ENCODE measurements at regions not wholly inside any gene's neighbourhood (a gene's known extent, or its start where the extent isn't known, plus 50 kb on each side); places are given as distances from the start of the nearest gene placed in this dataset.
"Not testable (repeated sequence)": the region's sequence is repeated elsewhere in the genome, so short reads cannot be mapped to it uniquely, and the experiment has no call there.

DNA sequence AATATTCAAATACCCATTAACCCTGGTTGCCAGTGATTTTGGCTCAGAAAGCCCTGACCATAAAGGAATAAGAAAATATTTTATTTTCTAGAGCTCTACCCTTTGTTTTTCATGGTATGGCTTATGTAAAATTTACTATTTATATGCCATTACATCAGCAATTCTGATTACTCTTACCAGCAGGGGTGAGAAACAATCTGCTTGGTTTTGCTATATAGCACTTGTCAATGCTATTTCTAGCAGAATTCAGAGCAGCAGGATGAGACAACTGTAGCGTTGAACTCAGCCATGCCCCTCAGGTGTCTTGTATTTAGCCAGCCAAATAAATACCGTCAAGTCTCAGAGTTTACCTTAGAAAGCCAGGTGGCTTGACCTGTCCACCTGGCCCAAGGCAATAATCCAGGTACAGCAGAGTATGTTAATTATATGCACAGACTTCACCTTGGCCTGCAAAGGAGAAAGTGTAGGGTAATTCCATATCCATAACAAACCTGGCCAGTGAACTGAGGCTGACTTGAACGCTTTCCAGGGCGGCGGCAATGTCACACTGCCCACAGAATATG, 1303.5 kb downstream of the RAPGEF2 start:
- H3K4me1 Mint-ChIP-seq = no peaks in the 10 kb centered on the region
- peaks cover 3% of the 10 kb centered on the region for H3K9me3 Mint-ChIP-seq (ENCODE audit: low read depth)
- CTCF ChIA-PET = no interaction called here
- no peaks in the 10 kb centered on the region for H3K27me3 Mint-ChIP-seq
- no peak for ATAC-seq
- no peak overlapping the region for H3K27ac Mint-ChIP-seq
- no peaks in the 10 kb centered on the region for H3K36me3 Mint-ChIP-seq
- no peak for DNase-seq
- no peak overlapping the region for H3K4me3 Mint-ChIP-seq

DNA sequence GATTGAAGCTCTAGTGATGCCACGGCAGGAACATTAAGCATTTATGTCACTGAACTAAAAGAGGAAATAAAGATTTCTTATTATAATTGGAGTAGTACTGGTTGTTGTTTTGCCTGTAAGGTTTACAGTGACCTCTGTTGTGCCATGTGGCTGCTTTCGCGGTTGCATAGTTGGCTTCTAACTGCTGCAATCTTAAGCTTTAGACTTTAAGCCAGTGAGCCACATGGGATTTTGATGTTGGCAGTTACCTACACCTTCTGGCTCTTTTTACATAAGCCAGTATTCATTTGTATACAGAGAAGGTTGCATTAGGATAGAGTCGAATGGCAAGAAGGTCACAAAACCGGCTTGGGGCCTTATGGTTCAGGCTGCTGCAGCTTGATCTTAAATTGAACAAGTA, 1311.6 kb downstream of the RAPGEF2 start:
- Mint-ChIP-seq H3K27me3 (no peaks in the 10 kb centered on the region), H3K9me3 (ENCODE audit: low read depth) (no peaks in the 10 kb centered on the region), H3K4me1 (no peaks in the 10 kb centered on the region), H3K4me3 (no peak overlapping the region), H3K27ac (no peak overlapping the region), H3K36me3 (no peaks in the 10 kb centered on the region)
- ATAC-seq (no peak), DNase-seq (no peak)
- CTCF ChIA-PET = no interaction called here

DNA sequence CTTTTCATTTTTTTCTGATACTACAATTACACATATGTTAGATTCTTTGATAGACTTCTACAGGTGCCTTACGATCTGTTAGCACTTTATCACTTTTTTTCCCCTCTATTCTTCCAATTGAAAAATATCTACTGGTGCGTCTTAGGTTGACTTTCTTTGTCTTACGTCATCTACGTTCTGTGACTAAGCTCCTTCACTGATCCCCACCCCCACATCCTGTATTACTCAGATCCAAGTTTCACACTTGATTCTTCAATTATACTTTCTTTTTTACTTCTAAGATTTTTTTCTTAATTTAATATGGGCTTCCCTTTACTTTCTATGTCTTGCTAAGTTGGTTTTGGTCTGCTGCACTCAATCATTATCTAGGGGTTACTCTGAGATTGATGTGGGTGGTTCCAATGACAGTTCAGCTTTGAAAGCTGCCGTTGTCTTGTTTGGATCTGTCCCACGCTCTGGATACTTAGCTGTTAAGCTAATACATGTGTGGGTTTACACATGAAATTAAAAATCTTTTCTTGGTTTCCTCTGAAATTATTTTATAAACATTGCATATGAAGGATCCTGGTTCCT, 1321.1 kb downstream of the RAPGEF2 start:
- Mint-ChIP-seq H3K9me3 (ENCODE audit: low read depth) (peaks cover 6% of the 10 kb centered on the region), H3K4me1 (no peaks in the 10 kb centered on the region), H3K36me3 (no peaks in the 10 kb centered on the region), H3K4me3 (no peak overlapping the region), H3K27ac (no peak overlapping the region), H3K27me3 (no peaks in the 10 kb centered on the region)
- no peak for DNase-seq
- CTCF ChIA-PET = no interaction called here
- ATAC-seq = no peak

DNA sequence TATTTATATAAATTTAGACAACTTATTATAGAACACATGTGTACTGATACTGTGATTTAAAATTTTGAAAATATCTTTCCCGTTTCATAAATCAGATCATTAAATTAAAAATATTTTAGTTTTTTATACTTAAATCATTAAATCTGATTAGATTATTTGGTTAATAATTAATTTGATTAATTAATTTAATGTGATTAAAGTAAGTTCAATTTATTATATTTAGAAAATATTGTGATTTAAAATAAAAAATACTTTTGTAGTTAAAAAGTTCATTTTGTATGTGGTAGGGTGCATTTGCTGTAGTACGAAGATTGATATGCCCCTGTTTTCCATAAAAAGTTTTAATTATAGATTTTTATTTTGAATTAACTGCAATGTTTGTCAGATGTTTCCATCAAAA, 1323.4 kb downstream of the RAPGEF2 start:
- no peaks in the 10 kb centered on the region for H3K27me3 Mint-ChIP-seq
- H3K36me3 Mint-ChIP-seq = no peaks in the 10 kb centered on the region
- CTCF ChIA-PET = no interaction called here
- H3K4me3 Mint-ChIP-seq = no peak overlapping the region
- no peak for ATAC-seq
- no peaks in the 10 kb centered on the region for H3K4me1 Mint-ChIP-seq
- no peak overlapping the region for H3K27ac Mint-ChIP-seq
- H3K9me3 Mint-ChIP-seq (ENCODE audit: low read depth) = peaks cover 4% of the 10 kb centered on the region
- no peak for DNase-seq

DNA sequence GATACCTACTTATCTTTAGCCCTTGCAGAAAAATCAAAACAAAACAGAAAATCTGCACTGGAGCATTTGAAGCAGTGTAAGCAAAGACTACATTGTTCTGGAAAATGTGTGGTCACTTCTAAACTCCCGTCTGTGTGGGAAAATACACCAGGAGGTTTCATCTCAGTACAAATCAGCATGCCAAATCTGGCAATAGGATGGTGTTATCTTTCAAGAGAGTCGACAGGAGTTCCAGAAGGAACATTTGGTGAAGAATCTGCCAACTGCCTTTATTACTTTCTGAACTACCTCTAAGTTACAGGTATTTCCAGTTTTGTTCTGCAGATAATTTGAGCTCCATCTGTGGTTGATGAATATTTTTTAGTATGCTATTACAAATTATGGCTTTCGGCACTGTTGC, 1348.0 kb downstream of the RAPGEF2 start:
- peaks cover 2% of the 10 kb centered on the region for H3K9me3 Mint-ChIP-seq (ENCODE audit: low read depth)
- CTCF ChIA-PET = no interaction called here
- DNase-seq (no peak), ATAC-seq (no peak)
- no peaks in the 10 kb centered on the region for H3K4me1 Mint-ChIP-seq
- H3K27ac Mint-ChIP-seq = no peak overlapping the region
- no peaks in the 10 kb centered on the region for H3K27me3 Mint-ChIP-seq
- H3K36me3 Mint-ChIP-seq = no peaks in the 10 kb centered on the region
- no peak overlapping the region for H3K4me3 Mint-ChIP-seq

DNA sequence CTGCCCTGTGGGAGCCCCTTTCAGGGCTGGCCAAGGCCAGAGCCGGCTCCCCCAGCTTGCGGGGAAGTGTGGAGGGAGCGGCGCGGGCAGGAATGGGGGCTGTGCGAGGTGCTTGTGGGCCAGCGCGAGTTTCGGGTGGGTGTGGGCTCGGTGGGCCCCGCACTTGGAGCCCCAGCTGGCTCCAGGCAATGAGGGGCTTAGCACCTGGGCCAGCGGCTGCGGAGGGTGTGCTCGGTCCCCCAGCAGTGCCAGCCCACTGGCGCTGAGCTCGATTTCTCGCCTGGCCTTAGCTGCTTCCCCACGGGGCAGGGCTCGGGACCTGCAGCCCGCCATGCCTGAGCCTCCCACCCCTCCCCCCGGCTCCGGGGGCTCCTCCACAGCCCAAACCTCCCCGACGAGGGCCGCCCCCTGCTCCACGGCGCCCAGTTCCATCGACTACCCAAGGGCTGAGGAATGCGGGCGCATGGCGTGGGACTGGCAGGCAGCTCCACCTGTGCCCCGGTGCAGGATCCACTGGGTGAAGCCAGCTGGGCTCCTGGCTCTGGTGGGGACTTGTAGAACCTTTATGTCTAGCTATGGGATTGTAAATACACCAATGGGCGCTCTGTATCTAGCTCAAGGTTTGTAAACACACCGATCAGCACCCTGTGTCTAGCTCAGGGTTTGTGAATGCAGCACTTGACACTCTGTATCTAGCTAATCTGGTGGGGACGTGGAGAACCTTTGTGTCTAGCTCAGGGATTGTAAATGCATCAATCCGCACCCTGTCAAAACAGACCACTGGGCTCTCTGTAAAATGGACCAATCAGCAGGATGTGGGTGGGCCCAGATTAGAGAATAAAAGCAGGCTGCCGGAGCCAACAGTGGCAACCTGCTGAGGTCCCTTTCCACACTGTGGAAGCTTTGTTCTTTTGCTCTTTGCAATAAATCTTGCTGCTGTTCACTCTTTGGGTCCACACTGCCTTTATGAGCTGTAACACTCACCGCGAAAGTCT, 1379.1 kb downstream of the RAPGEF2 start:
- CTCF ChIA-PET, ATAC-seq: not testable (repeated sequence)

DNA sequence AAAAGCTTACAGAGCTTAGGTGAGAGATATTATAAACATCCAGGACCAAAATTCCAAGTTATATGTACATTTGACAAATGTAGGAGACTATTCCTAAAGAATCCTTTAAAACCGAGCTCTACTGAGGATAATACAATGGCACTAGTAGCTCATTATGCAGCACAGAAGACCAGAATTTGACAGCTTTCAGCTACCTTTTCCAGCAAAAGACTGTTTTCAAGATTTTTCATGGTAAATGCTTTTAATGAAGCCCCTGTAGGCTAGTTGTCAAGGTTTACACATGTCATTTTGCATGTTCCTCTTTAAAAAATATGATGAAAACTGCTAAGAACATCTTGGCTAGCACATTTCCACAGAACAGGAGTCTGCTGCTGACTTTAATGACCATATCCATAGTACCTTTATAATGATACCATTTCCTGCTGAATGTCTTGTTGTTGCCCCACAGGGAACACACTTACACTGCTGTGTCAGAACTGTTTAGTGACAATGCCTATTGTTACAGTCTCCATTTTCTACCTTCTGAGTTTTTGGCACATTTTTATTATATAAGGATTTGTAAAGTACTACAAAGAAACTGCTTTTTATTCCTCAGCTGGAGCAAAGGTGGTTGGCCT, 1382.3 kb downstream of the RAPGEF2 start:
- no peak for DNase-seq
- ATAC-seq = no peak
- H3K4me1 Mint-ChIP-seq = no peaks in the 10 kb centered on the region
- H3K36me3 Mint-ChIP-seq = no peaks in the 10 kb centered on the region
- CTCF ChIA-PET = no interaction called here
- H3K27ac Mint-ChIP-seq = no peak overlapping the region
- H3K4me3 Mint-ChIP-seq = no peak overlapping the region
- H3K9me3 Mint-ChIP-seq (ENCODE audit: low read depth) = peaks cover 11% of the 10 kb centered on the region
- H3K27me3 Mint-ChIP-seq = no peaks in the 10 kb centered on the region

More for the DNA sequence above, 1379.1 kb downstream of the RAPGEF2 start:
- not testable (repeated sequence) for H3K4me3 Mint-ChIP-seq, H3K4me1 Mint-ChIP-seq, H3K27me3 Mint-ChIP-seq, H3K36me3 Mint-ChIP-seq, H3K27ac Mint-ChIP-seq, DNase-seq
- peaks cover 11% of the 10 kb centered on the region for H3K9me3 Mint-ChIP-seq (ENCODE audit: low read depth)

DNA sequence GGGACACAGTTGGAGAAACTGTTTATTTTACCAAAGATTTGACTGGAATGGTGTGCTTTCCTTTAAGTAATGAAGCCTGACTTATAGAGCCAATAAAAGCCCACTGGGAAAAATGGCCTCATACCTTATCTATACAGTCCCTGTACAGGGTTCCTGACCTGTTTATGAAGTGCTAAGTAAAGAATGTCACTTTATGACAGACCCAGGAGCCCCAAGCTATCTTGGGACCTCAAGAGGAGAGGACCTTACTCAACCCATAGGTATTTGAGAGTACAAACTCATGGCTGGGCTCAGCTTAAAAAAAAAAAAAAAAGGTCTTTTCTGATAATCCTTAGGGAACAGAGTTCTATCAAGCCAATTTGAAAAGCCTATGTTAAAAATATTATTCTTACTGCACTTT, 1389.3 kb downstream of the RAPGEF2 start:
- CTCF ChIA-PET = no interaction called here
- Mint-ChIP-seq H3K27me3 (no peaks in the 10 kb centered on the region), H3K4me1 (no peaks in the 10 kb centered on the region), H3K27ac (no peak overlapping the region), H3K4me3 (no peak overlapping the region), H3K9me3 (ENCODE audit: low read depth) (peaks cover 14% of the 10 kb centered on the region), H3K36me3 (no peaks in the 10 kb centered on the region)
- ATAC-seq (no peak), DNase-seq (no peak)

DNA sequence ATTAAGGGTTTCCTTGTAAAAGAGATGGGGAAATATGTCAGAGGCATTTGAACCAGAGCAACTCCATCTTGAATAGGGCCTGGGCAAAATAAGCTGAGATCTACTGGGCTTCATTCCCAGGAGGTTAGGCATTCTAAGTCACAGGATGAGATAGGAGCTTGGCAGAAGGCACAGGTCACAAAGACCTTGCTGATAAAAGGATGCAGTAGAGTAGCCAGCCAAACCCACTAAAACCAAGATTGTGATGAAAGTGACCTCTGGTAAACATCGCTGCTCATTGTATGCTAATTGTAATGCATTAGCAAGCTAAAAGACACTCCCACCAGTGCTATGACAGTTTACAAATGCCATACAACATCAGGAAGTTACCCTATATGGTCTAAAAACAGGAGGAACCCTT, 1390.3 kb downstream of the RAPGEF2 start:
- Mint-ChIP-seq H3K9me3 (ENCODE audit: low read depth) (peaks cover 14% of the 10 kb centered on the region), H3K27me3 (no peaks in the 10 kb centered on the region), H3K27ac (no peak overlapping the region), H3K4me1 (no peaks in the 10 kb centered on the region), H3K4me3 (no peak overlapping the region), H3K36me3 (no peaks in the 10 kb centered on the region)
- ATAC-seq = no peak
- CTCF ChIA-PET = no interaction called here
- no peak for DNase-seq

DNA sequence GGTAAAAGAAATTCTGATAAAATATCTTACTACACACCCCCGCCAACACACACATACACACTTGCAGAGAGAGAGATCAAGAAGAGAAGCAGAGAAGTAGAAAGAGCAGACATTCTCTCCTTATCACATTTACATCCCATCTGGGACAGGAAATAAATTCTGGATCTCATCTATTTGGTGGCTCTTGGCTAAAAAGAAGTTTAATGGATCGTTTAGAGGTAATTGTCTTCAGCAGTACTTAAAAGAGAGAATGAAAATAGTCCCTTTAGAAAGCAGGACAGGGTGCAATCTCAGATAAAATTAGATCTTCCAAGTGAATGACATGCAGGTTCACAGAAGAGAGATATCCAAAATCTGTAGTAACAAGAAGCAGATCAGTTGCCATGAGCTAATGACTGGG, 1392.5 kb downstream of the RAPGEF2 start:
- no peaks in the 10 kb centered on the region for H3K36me3 Mint-ChIP-seq
- no peak for ATAC-seq
- no peak for DNase-seq
- H3K27me3 Mint-ChIP-seq = no peaks in the 10 kb centered on the region
- no peak overlapping the region for H3K27ac Mint-ChIP-seq
- peaks cover 20% of the 10 kb centered on the region for H3K9me3 Mint-ChIP-seq (ENCODE audit: low read depth)
- CTCF ChIA-PET = no interaction called here
- no peak overlapping the region for H3K4me3 Mint-ChIP-seq
- no peaks in the 10 kb centered on the region for H3K4me1 Mint-ChIP-seq

DNA sequence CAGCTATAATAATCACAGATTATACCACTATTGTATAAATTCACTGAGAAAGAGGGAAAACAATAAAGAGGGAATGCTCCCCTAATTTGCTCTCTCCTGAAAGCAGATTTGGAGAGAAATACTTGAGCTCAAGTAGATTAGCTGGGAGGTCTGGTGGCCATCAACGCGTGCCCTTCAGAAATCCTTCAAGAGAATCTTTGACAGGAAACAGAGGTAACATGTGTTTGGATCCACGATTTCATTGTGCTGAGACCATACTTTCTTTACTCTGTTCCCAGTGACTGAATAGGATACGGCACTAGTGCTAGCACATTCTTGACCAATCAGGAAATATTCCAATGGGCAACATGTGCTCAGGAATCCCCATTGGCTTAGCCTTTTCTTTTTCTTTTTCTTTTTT, 1395.3 kb downstream of the RAPGEF2 start:
- Mint-ChIP-seq H3K36me3 (no peaks in the 10 kb centered on the region), H3K4me3 (no peak overlapping the region), H3K27ac (no peak overlapping the region), H3K4me1 (no peaks in the 10 kb centered on the region), H3K27me3 (no peaks in the 10 kb centered on the region), H3K9me3 (ENCODE audit: low read depth) (peaks cover 16% of the 10 kb centered on the region)
- DNase-seq = no peak
- ATAC-seq = no peak
- CTCF ChIA-PET = no interaction called here

DNA sequence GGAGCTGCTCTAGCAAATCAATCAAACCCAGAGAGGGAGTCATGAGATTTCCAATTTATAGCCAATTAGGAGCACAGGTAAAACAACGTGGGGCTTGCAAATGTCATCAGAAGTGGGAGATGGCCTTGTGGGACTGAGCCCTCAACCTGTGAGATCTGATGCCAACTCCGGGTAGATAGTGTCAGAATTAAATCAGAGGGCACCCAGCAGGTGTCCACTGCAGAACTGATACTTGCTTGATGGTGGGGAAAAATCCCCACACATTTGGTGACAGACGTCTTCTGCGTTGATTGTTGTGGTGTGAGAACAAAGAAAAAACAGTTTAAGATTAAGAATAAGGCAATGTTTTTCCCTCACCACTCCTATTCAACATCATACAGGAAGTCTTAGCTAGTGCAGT, 1402.8 kb downstream of the RAPGEF2 start:
- Mint-ChIP-seq H3K9me3 (ENCODE audit: low read depth) (peaks cover 2% of the 10 kb centered on the region), H3K4me1 (no peaks in the 10 kb centered on the region), H3K27me3 (no peaks in the 10 kb centered on the region), H3K36me3 (no peaks in the 10 kb centered on the region), H3K4me3 (no peak overlapping the region), H3K27ac (no peak overlapping the region)
- ATAC-seq (no peak), DNase-seq (no peak)
- CTCF ChIA-PET = no interaction called here

DNA sequence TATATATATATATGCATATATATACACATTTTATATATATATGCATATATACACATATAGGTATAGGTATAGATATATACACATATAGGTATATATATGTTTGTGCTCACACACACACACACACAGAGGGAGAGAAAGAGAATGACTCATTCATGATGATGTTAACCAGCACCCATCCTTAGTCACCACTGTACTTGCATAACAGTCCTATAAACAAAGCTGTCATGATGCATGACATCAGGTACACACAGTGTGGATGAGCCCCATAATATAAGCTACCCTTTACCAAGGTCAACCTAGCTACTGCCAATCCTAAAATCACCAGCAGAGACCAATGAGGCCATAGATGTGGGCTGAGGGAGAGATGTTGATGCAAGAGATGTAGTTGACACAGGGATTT, 1408.0 kb downstream of the RAPGEF2 start:
- Mint-ChIP-seq H3K27ac (no peak overlapping the region), H3K4me3 (no peak overlapping the region), H3K9me3 (ENCODE audit: low read depth) (peaks cover 2% of the 10 kb centered on the region), H3K36me3 (no peaks in the 10 kb centered on the region), H3K4me1 (no peaks in the 10 kb centered on the region), H3K27me3 (no peaks in the 10 kb centered on the region)
- CTCF ChIA-PET = no interaction called here
- ATAC-seq (no peak), DNase-seq (no peak)

DNA sequence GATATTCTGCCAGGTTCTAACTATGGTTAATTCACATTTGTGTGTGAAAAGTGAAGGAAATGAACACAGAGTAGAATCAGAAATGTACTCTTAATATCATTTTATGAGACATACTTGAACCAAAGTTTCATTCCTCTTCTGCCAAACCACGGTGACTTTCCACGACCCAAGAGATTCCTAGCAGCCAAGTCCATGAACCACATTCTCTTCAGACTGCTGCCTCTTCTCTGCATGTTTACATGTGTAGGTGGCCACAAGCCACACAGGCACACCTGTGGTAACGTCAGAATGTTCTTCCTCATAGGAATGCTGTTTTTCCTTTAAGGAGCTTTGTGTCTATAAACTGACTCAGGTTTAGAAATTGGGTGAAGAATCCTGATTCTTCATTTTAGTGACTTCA, 1411.2 kb downstream of the RAPGEF2 start:
- ATAC-seq (no peak), DNase-seq (no peak)
- no peak overlapping the region for H3K27ac Mint-ChIP-seq
- CTCF ChIA-PET = no interaction called here
- no peak overlapping the region for H3K4me3 Mint-ChIP-seq
- no peaks in the 10 kb centered on the region for H3K27me3 Mint-ChIP-seq
- H3K36me3 Mint-ChIP-seq = no peaks in the 10 kb centered on the region
- peaks cover 9% of the 10 kb centered on the region for H3K9me3 Mint-ChIP-seq (ENCODE audit: low read depth)
- H3K4me1 Mint-ChIP-seq = no peaks in the 10 kb centered on the region

Data from activated CD8-positive, alpha-beta memory T cell treated with anti-CD3 and anti-CD28 coated beads, Interleukin-2, amount 10 ng/mL, durations not matched to agents 7 days and 5 days (primary cell).